ENCODE measurements at regions not wholly inside any gene's neighbourhood (a gene's known extent, or its start where the extent isn't known, plus 50 kb on each side); places are given as distances from the start of the nearest gene placed in this dataset.

GRCh38 chr4:77500801-77501200 is 104.8 kb upstream of the CXCL13 start:
- no peak overlapping the region for H3K4me2 ChIP-seq (ENCODE audit: control insufficient read depth, extremely low read depth, insufficient read depth, low read depth, low read length)
- H3K79me2 ChIP-seq (ENCODE audit: control insufficient read depth, insufficient read depth, low read length) = no peaks in the 10 kb centered on the region
- no peak for DNase-seq (ENCODE audit: low read depth, low spot score)
- H3K9ac ChIP-seq (ENCODE audit: control insufficient read depth, extremely low read depth, insufficient read depth, low read length) = no peak overlapping the region
- no peak for FAIRE-seq
- H3K27ac ChIP-seq (ENCODE audit: control insufficient read depth, insufficient read depth, low read length) = no peak overlapping the region
- no peak overlapping the region for H2AFZ ChIP-seq (ENCODE audit: control insufficient read depth, low read length)
- H3K9me3 ChIP-seq (ENCODE audit: control insufficient read depth, low read depth, low read length) = no peaks in the 10 kb centered on the region
- H3K9me1 ChIP-seq (ENCODE audit: control insufficient read depth, extremely low read depth, insufficient read depth, low read length) = no peaks in the 10 kb centered on the region
- no peak overlapping the region for H3K4me3 ChIP-seq (ENCODE audit: control insufficient read depth in 2 of 3, extremely low read depth in 1 of 3, insufficient read depth in 2 of 3, low read depth in 1 of 3, low read length in 3 of 3)
- dilution Hi-C loops (cut with MboI; ENCODE audit: extremely low pct_ligation_motif_present, low sequenced_read_pairs) = no loop called here
- H3K4me1 ChIP-seq (ENCODE audit: control insufficient read depth, extremely low read depth, insufficient read depth, low read length) = no peaks in the 10 kb centered on the region
- H3K27me3 ChIP-seq (ENCODE audit: control insufficient read depth, extremely low read depth, insufficient read depth, low read length) = peaks cover 14% of the 10 kb centered on the region
- no peaks in the 10 kb centered on the region for H4K20me1 ChIP-seq (ENCODE audit: control insufficient read depth, extremely low read depth, insufficient read depth, low read length)
- TF ChIP-seq EZH2 (IDR thresholded peaks at IDR 0.05; ENCODE audit: low read length) = no peak
- TF ChIP-seq CTCF (optimal IDR thresholded peaks at IDR 0.05 in 1 of 3, IDR thresholded peaks at IDR 0.05 in 1 of 3, conservative IDR thresholded peaks at IDR 0.05 in 1 of 3; ENCODE audit: extremely low read depth in 1 of 3, insufficient read depth in 2 of 3, low read length in 3 of 3) = no peak
- no peaks in the 10 kb centered on the region for H3K36me3 ChIP-seq (ENCODE audit: control insufficient read depth in 2 of 2, extremely low read depth in 1 of 2, insufficient read depth in 2 of 2, low read length in 2 of 2)

- dilution Hi-C loops (cut with MboI; ENCODE audit: extremely low pct_ligation_motif_present, low sequenced_read_pairs) = no loop called here
- DNase-seq (ENCODE audit: low read depth, low spot score) = no peak
- no peak for FAIRE-seq
Observed at GRCh38 chr4:77501240-77501639, 104.4 kb upstream of the CXCL13 start.

More at GRCh38 chr4:77501240-77501639, 104.4 kb upstream of the CXCL13 start:
- H3K9ac ChIP-seq (ENCODE audit: control insufficient read depth, extremely low read depth, insufficient read depth, low read length) = no peak overlapping the region
- H2AFZ ChIP-seq (ENCODE audit: control insufficient read depth, low read length) = no peak overlapping the region
- H3K9me1 ChIP-seq (ENCODE audit: control insufficient read depth, extremely low read depth, insufficient read depth, low read length) = no peaks in the 10 kb centered on the region
- H3K79me2 ChIP-seq (ENCODE audit: control insufficient read depth, insufficient read depth, low read length) = no peaks in the 10 kb centered on the region
- peaks cover 16% of the 10 kb centered on the region for H3K27me3 ChIP-seq (ENCODE audit: control insufficient read depth, extremely low read depth, insufficient read depth, low read length)
- no peak overlapping the region for H3K4me3 ChIP-seq (ENCODE audit: control insufficient read depth in 2 of 3, extremely low read depth in 1 of 3, insufficient read depth in 2 of 3, low read depth in 1 of 3, low read length in 3 of 3)
- TF ChIP-seq EZH2 (IDR thresholded peaks at IDR 0.05; ENCODE audit: low read length) (no peak), CTCF (optimal IDR thresholded peaks at IDR 0.05 in 1 of 3, IDR thresholded peaks at IDR 0.05 in 1 of 3, conservative IDR thresholded peaks at IDR 0.05 in 1 of 3; ENCODE audit: extremely low read depth in 1 of 3, insufficient read depth in 2 of 3, low read length in 3 of 3) (no peak)
- no peaks in the 10 kb centered on the region for H4K20me1 ChIP-seq (ENCODE audit: control insufficient read depth, extremely low read depth, insufficient read depth, low read length)
- no peak overlapping the region for H3K4me2 ChIP-seq (ENCODE audit: control insufficient read depth, extremely low read depth, insufficient read depth, low read depth, low read length)
- no peaks in the 10 kb centered on the region for H3K9me3 ChIP-seq (ENCODE audit: control insufficient read depth, low read depth, low read length)
- H3K36me3 ChIP-seq (ENCODE audit: control insufficient read depth in 2 of 2, extremely low read depth in 1 of 2, insufficient read depth in 2 of 2, low read length in 2 of 2) = no peaks in the 10 kb centered on the region
- H3K4me1 ChIP-seq (ENCODE audit: control insufficient read depth, extremely low read depth, insufficient read depth, low read length) = no peaks in the 10 kb centered on the region
- no peak overlapping the region for H3K27ac ChIP-seq (ENCODE audit: control insufficient read depth, insufficient read depth, low read length)
